Neural progenitor cell (in vitro differentiated cells): ENCODE measurements at regions not wholly inside any gene's neighbourhood (a gene's known extent, or its start where the extent isn't known, plus 50 kb on each side); places are given as distances from the start of the nearest gene placed in this dataset.

Experiments used
- DNase-seq: peaks from one replicate; pipeline ENCODE4 v3.0.0-alpha.2; 2016; ENCODE audit warnings: low spot score
- H2AFZ ChIP-seq: fragments of 200-600 bp; sonication (generic); replicated peaks from 2 replicates; pipeline ENCODE4 v1.6.1; 2016; ENCODE audit warnings: antibody characterized with exemption
- H3F3A ChIP-seq: fragments of 200-600 bp; sonication (generic); 2 replicates; pipeline ENCODE4 v1.6.1; 2016; ENCODE audit warnings: antibody characterized with exemption, low read depth
- H3K27ac ChIP-seq: fragments of 200-600 bp; sonication (generic); 2 replicates; pipeline ENCODE4 v1.5.1; 2016; ENCODE audit warnings: mild to moderate bottlenecking
- H3K27me3 ChIP-seq: fragments of 200-600 bp; sonication (generic); 2 replicates; pipeline ENCODE4 v1.6.1; 2016; ENCODE audit warnings: mild to moderate bottlenecking, moderate library complexity
- H3K36me3 ChIP-seq: fragments of 200-600 bp; sonication (generic); 2 replicates; pipeline ENCODE4 v1.5.1; 2016
- H3K4me1 ChIP-seq: fragments of 200-600 bp; sonication (generic); 2 replicates; pipeline ENCODE4 v1.6.1; 2016; ENCODE audit warnings: mixed run types
- H3K4me2 ChIP-seq: fragments of 200-600 bp; sonication (generic); 2 replicates; pipeline ENCODE4 v1.6.1; 2016
- H3K4me3 ChIP-seq: fragments of 200-600 bp; sonication (generic); 2 replicates; pipeline ENCODE4 v1.5.1; 2016
- H3K79me2 ChIP-seq: fragments of 200-600 bp; sonication (generic); 2 replicates; pipeline ENCODE4 v1.6.1; 2016; ENCODE audit warnings: low read depth
- H3K9ac ChIP-seq: fragments of 200-600 bp; sonication (generic); 2 replicates; pipeline ENCODE4 v1.6.1; 2016
- H3K9me3 ChIP-seq: fragments of 200-600 bp; sonication (generic); 2 replicates; pipeline ENCODE4 v1.5.1; 2016; ENCODE audit warnings: low read depth
- H4K20me1 ChIP-seq: fragments of 200-600 bp; sonication (generic); 2 replicates; pipeline ENCODE4 v1.6.1; 2016; ENCODE audit warnings: low read depth
- H3K27ac Mint-ChIP-seq: 3 replicates; pipeline ENCODE4 v1.8.0; 2021; ENCODE audit warnings: mixed read lengths
- H3K27me3 Mint-ChIP-seq: 2 replicates; pipeline ENCODE4 v1.8.0; 2022; ENCODE audit warnings: low read depth, mild to moderate bottlenecking, inconsistent platforms, moderate library complexity, mixed read lengths; ENCODE audit not compliant: insufficient read depth
- H3K36me3 Mint-ChIP-seq: 3 replicates; pipeline ENCODE4 v1.8.0; 2021; ENCODE audit warnings: mixed read lengths
- H3K4me1 Mint-ChIP-seq: 3 replicates; pipeline ENCODE4 v1.8.0; 2021; ENCODE audit warnings: mixed read lengths
- H3K4me3 Mint-ChIP-seq: 3 replicates; pipeline ENCODE4 v1.8.0; 2021; ENCODE audit warnings: mild to moderate bottlenecking, moderate library complexity, mixed read lengths
- H3K9me3 Mint-ChIP-seq: 3 replicates; pipeline ENCODE4 v1.8.0; 2020; ENCODE audit warnings: mixed read lengths
- EZH2 ChIP-seq: fragments of 200-600 bp; sonication (generic); IDR thresholded peaks from 2 replicates; pipeline ENCODE4 v1.6.1; 2017; ENCODE audit warnings: antibody characterized with exemption, mild to moderate bottlenecking, moderate library complexity
- EZH2phosphoT487 ChIP-seq: fragments of 200-600 bp; sonication (generic); IDR thresholded peaks from 2 replicates; pipeline ENCODE4 v1.6.1; 2017; ENCODE audit warnings: antibody characterized with exemption
- TF ChIP-seq, protein P1 (sequence below): fragments of 200-600 bp; sonication (generic); IDR thresholded peaks from 2 replicates; pipeline ENCODE4 v1.5.1; 2017; ENCODE audit warnings: antibody characterized with exemption, mild to moderate bottlenecking

- no peaks in the 10 kb centered on the region for H4K20me1 ChIP-seq
- TF ChIP-seq, protein P1, sequence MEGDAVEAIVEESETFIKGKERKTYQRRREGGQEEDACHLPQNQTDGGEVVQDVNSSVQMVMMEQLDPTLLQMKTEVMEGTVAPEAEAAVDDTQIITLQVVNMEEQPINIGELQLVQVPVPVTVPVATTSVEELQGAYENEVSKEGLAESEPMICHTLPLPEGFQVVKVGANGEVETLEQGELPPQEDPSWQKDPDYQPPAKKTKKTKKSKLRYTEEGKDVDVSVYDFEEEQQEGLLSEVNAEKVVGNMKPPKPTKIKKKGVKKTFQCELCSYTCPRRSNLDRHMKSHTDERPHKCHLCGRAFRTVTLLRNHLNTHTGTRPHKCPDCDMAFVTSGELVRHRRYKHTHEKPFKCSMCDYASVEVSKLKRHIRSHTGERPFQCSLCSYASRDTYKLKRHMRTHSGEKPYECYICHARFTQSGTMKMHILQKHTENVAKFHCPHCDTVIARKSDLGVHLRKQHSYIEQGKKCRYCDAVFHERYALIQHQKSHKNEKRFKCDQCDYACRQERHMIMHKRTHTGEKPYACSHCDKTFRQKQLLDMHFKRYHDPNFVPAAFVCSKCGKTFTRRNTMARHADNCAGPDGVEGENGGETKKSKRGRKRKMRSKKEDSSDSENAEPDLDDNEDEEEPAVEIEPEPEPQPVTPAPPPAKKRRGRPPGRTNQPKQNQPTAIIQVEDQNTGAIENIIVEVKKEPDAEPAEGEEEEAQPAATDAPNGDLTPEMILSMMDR, result no peak
- no peak for TF ChIP-seq EZH2phosphoT487
- no peak for TF ChIP-seq EZH2
- H3K9ac ChIP-seq, result no peak overlapping the region
- peaks cover 2% of the 10 kb centered on the region for H3K36me3 Mint-ChIP-seq
- H3K27ac Mint-ChIP-seq, result peak overlapping the region; percentile 63
- no peak overlapping the region for H3K4me2 ChIP-seq
- H3K36me3 ChIP-seq, result no peaks in the 10 kb centered on the region
- H3F3A ChIP-seq, result no peaks in the 10 kb centered on the region
- no peaks in the 10 kb centered on the region for H3K27me3 Mint-ChIP-seq
- no peak overlapping the region for H3K27ac ChIP-seq
- H3K4me1 Mint-ChIP-seq, result peaks cover 5% of the 10 kb centered on the region
- H3K4me1 ChIP-seq, result no peaks in the 10 kb centered on the region
- no peaks in the 10 kb centered on the region for H3K27me3 ChIP-seq
- H3K4me3 ChIP-seq, result no peak overlapping the region
- no peak overlapping the region for H3K4me3 Mint-ChIP-seq
- no peaks in the 10 kb centered on the region for H3K79me2 ChIP-seq
- H3K9me3 ChIP-seq, result no peaks in the 10 kb centered on the region
- DNase-seq, result no peak
- H2AFZ ChIP-seq, result peak overlapping the region; percentile 10
- peaks cover 10% of the 10 kb centered on the region for H3K9me3 Mint-ChIP-seq
Observed at GRCh38 chr7:421136-421991, 98.3 kb downstream of the PDGFA start.

DNA sequence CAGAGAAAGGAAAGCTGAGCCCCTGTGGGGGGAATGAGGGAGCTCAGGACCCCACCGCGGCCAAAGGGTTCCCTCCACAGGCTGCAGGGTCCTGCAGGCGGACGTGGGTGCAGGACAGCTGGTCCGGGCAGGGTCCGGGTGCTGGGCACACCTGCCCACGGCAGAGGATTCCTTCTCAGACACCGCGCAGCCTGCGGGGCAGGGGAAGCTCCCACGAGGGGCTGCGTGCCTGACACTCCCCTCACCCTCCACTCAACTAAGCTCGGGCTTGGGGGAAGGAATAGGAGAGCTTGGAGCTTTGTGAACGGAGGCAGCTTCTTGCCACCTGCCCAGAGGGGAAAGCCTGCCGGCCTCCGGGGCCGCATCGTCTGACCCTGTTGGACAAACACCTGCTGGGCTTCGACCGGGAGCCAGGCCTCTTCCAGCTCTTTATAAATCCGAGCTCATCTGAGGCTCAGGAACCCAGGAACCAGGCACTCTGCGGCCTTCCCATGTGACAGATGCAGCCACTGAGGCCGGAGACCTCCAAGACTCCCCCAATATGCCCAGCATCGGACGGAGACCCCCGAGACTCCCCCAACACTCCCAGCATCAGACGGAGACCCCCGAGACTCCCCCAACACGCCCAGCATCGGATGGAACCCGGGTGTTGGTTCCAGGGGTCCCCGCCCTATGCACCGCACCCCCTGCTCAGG is 97.3 kb downstream of the PDGFA start:
- H3K36me3 Mint-ChIP-seq, result peaks cover 2% of the 10 kb centered on the region
- no peak for DNase-seq
- TF ChIP-seq EZH2, result no peak
- TF ChIP-seq EZH2phosphoT487, result no peak

GRCh38 chr7:422886-423225 is 96.8 kb downstream of the PDGFA start:
- Histone ChIP-seq H4K20me1 (no peaks in the 10 kb centered on the region), H3K27me3 (no peaks in the 10 kb centered on the region), H3K9ac (no peak overlapping the region), H3K79me2 (no peaks in the 10 kb centered on the region), H3K36me3 (no peaks in the 10 kb centered on the region), H3F3A (no peaks in the 10 kb centered on the region), H3K4me3 (no peak overlapping the region), H3K4me1 (no peaks in the 10 kb centered on the region), H3K9me3 (no peaks in the 10 kb centered on the region), H3K27ac (no peak overlapping the region), H2AFZ (no peak overlapping the region), H3K4me2 (no peak overlapping the region)
- no peak overlapping the region for H3K4me3 Mint-ChIP-seq
- no peak for TF ChIP-seq EZH2
- TF ChIP-seq EZH2phosphoT487, result no peak
- TF ChIP-seq, protein P1, result no peak
- peaks cover 5% of the 10 kb centered on the region for H3K4me1 Mint-ChIP-seq
- peaks cover 10% of the 10 kb centered on the region for H3K27me3 Mint-ChIP-seq
- DNase-seq, result no peak
- no peak overlapping the region for H3K27ac Mint-ChIP-seq
- peaks cover 4% of the 10 kb centered on the region for H3K9me3 Mint-ChIP-seq
- peaks cover 2% of the 10 kb centered on the region for H3K36me3 Mint-ChIP-seq

More for the DNA sequence above, 97.3 kb downstream of the PDGFA start:
- H3K4me3 ChIP-seq, result no peak overlapping the region
- H3K27me3 ChIP-seq, result no peaks in the 10 kb centered on the region
- no peaks in the 10 kb centered on the region for H3K4me1 ChIP-seq
- no peaks in the 10 kb centered on the region for H3K36me3 ChIP-seq
- no peak overlapping the region for H3K4me2 ChIP-seq
- Mint-ChIP-seq H3K4me1 (peaks cover 5% of the 10 kb centered on the region), H3K27ac (no peak overlapping the region), H3K9me3 (peaks cover 9% of the 10 kb centered on the region), H3K4me3 (no peak overlapping the region), H3K27me3 (peaks cover 5% of the 10 kb centered on the region)
- no peaks in the 10 kb centered on the region for H4K20me1 ChIP-seq
- no peak overlapping the region for H3K9ac ChIP-seq
- H2AFZ ChIP-seq, result no peak overlapping the region
- no peak overlapping the region for H3K27ac ChIP-seq
- no peaks in the 10 kb centered on the region for H3K79me2 ChIP-seq
- no peaks in the 10 kb centered on the region for H3K9me3 ChIP-seq
- H3F3A ChIP-seq, result no peaks in the 10 kb centered on the region
